ENCODE measurements at regions not wholly inside any gene's neighbourhood (a gene's known extent, or its start where the extent isn't known, plus 50 kb on each side); places are given as distances from the start of the nearest gene placed in this dataset.

- H3K9me3 ChIP-seq (ENCODE audit: control insufficient read depth, insufficient read depth, low read length): no peaks in the 10 kb centered on the region
- no peaks in the 10 kb centered on the region for H3K36me3 ChIP-seq (ENCODE audit: control insufficient read depth, insufficient read depth, low read length)
- H3K4me3 ChIP-seq (ENCODE audit: low read depth, low read length): no peak overlapping the region
- no peak overlapping the region for H3K27ac ChIP-seq (ENCODE audit: low read depth, low read length)
- no peaks in the 10 kb centered on the region for H3K4me1 ChIP-seq (ENCODE audit: control insufficient read depth, insufficient read depth, low read length)
- no peak for DNase-seq (ENCODE audit: low read depth in 4 of 6, low spot score in 6 of 6)
- H3K27me3 ChIP-seq (ENCODE audit: control insufficient read depth, insufficient read depth, low read length): no peaks in the 10 kb centered on the region
These were observed 488.6 kb downstream of the ACTL7B start for GRCh38 chr9:108367188-108367587.

GRCh38 chr9:108363311-108363710, 492.5 kb downstream of the ACTL7B start:
- DNase-seq (ENCODE audit: low read depth in 4 of 6, low spot score in 6 of 6): peak in 2 of 6 donors; percentile 59 to 69
- no peaks in the 10 kb centered on the region for H3K27me3 ChIP-seq (ENCODE audit: control insufficient read depth, insufficient read depth, low read length)
- no peaks in the 10 kb centered on the region for H3K9me3 ChIP-seq (ENCODE audit: control insufficient read depth, insufficient read depth, low read length)
- H3K4me1 ChIP-seq (ENCODE audit: control insufficient read depth, insufficient read depth, low read length): no peaks in the 10 kb centered on the region
- 13% methylated on average over 1 of the region's 1 CpG for WGBS (ENCODE audit: insufficient coverage)
- H3K27ac ChIP-seq (ENCODE audit: low read depth, low read length): no peak overlapping the region
- H3K36me3 ChIP-seq (ENCODE audit: control insufficient read depth, insufficient read depth, low read length): no peaks in the 10 kb centered on the region
- no peak overlapping the region for H3K4me3 ChIP-seq (ENCODE audit: low read depth, low read length)

GRCh38 chr9:108360304-108360703, 495.5 kb downstream of the ACTL7B start:
- H3K4me3 ChIP-seq (ENCODE audit: low read depth, low read length): no peak overlapping the region
- H3K36me3 ChIP-seq (ENCODE audit: control insufficient read depth, insufficient read depth, low read length): no peaks in the 10 kb centered on the region
- no peaks in the 10 kb centered on the region for H3K4me1 ChIP-seq (ENCODE audit: control insufficient read depth, insufficient read depth, low read length)
- no peaks in the 10 kb centered on the region for H3K9me3 ChIP-seq (ENCODE audit: control insufficient read depth, insufficient read depth, low read length)
- H3K27ac ChIP-seq (ENCODE audit: low read depth, low read length): no peak overlapping the region
- H3K27me3 ChIP-seq (ENCODE audit: control insufficient read depth, insufficient read depth, low read length): no peaks in the 10 kb centered on the region
- peak in 1 of 6 donors; percentile 8 for DNase-seq (ENCODE audit: low read depth in 4 of 6, low spot score in 6 of 6)
- WGBS (ENCODE audit: insufficient coverage): no CpG with 5 or more reads among the region's 3 CpGs

- no peak overlapping the region for H3K27ac ChIP-seq (ENCODE audit: low read depth, low read length)
- DNase-seq (ENCODE audit: low read depth in 4 of 6, low spot score in 6 of 6): no peak
- no CpG with 5 or more reads among the region's 2 CpGs for WGBS (ENCODE audit: insufficient coverage)
- H3K4me1 ChIP-seq (ENCODE audit: control insufficient read depth, insufficient read depth, low read length): no peaks in the 10 kb centered on the region
- no peaks in the 10 kb centered on the region for H3K9me3 ChIP-seq (ENCODE audit: control insufficient read depth, insufficient read depth, low read length)
- H3K27me3 ChIP-seq (ENCODE audit: control insufficient read depth, insufficient read depth, low read length): no peaks in the 10 kb centered on the region
- no peak overlapping the region for H3K4me3 ChIP-seq (ENCODE audit: low read depth, low read length)
- no peaks in the 10 kb centered on the region for H3K36me3 ChIP-seq (ENCODE audit: control insufficient read depth, insufficient read depth, low read length)
These were observed 499.0 kb downstream of the ACTL7B start for GRCh38 chr9:108356806-108357205.

- Histone ChIP-seq H3K27me3 (ENCODE audit: control insufficient read depth, insufficient read depth, low read length) (no peaks in the 10 kb centered on the region), H3K36me3 (ENCODE audit: control insufficient read depth, insufficient read depth, low read length) (no peaks in the 10 kb centered on the region), H3K4me3 (ENCODE audit: low read depth, low read length) (no peak overlapping the region), H3K27ac (ENCODE audit: low read depth, low read length) (no peak overlapping the region), H3K9me3 (ENCODE audit: control insufficient read depth, insufficient read depth, low read length) (no peaks in the 10 kb centered on the region), H3K4me1 (ENCODE audit: control insufficient read depth, insufficient read depth, low read length) (no peaks in the 10 kb centered on the region)
- 96% methylated on average over 4 of the region's 5 CpGs for whole genome bisulfite sequencing (ENCODE audit: insufficient coverage)
- no peak for DNase-seq (ENCODE audit: low read depth in 4 of 6, low spot score in 6 of 6)
These were observed 504.2 kb downstream of the ACTL7B start for GRCh38 chr9:108351571-108351970.

GRCh38 chr9:108347463-108348188, 508.2 kb downstream of the ACTL7B start:
- H3K4me1 ChIP-seq (ENCODE audit: control insufficient read depth, insufficient read depth, low read length): no peaks in the 10 kb centered on the region
- H3K27ac ChIP-seq (ENCODE audit: low read depth, low read length): no peak overlapping the region
- H3K4me3 ChIP-seq (ENCODE audit: low read depth, low read length): no peak overlapping the region
- no peaks in the 10 kb centered on the region for H3K27me3 ChIP-seq (ENCODE audit: control insufficient read depth, insufficient read depth, low read length)
- no peaks in the 10 kb centered on the region for H3K9me3 ChIP-seq (ENCODE audit: control insufficient read depth, insufficient read depth, low read length)
- H3K36me3 ChIP-seq (ENCODE audit: control insufficient read depth, insufficient read depth, low read length): no peaks in the 10 kb centered on the region
- WGBS (ENCODE audit: insufficient coverage): 90% methylated on average over 5 of the region's 9 CpGs
- no peak for DNase-seq (ENCODE audit: low read depth in 4 of 6, low spot score in 6 of 6)

GRCh38 chr9:108345826-108346225, 510.0 kb downstream of the ACTL7B start:
- H3K27me3 ChIP-seq (ENCODE audit: control insufficient read depth, insufficient read depth, low read length): no peaks in the 10 kb centered on the region
- no peaks in the 10 kb centered on the region for H3K36me3 ChIP-seq (ENCODE audit: control insufficient read depth, insufficient read depth, low read length)
- no CpG with 5 or more reads among the region's 3 CpGs for WGBS (ENCODE audit: insufficient coverage)
- no peaks in the 10 kb centered on the region for H3K4me1 ChIP-seq (ENCODE audit: control insufficient read depth, insufficient read depth, low read length)
- H3K4me3 ChIP-seq (ENCODE audit: low read depth, low read length): no peak overlapping the region
- H3K27ac ChIP-seq (ENCODE audit: low read depth, low read length): no peak overlapping the region
- DNase-seq (ENCODE audit: low read depth in 4 of 6, low spot score in 6 of 6): peak in 1 of 6 donors; percentile 31
- no peaks in the 10 kb centered on the region for H3K9me3 ChIP-seq (ENCODE audit: control insufficient read depth, insufficient read depth, low read length)

- no peaks in the 10 kb centered on the region for H3K4me1 ChIP-seq (ENCODE audit: control insufficient read depth, insufficient read depth, low read length)
- no peaks in the 10 kb centered on the region for H3K36me3 ChIP-seq (ENCODE audit: control insufficient read depth, insufficient read depth, low read length)
- H3K4me3 ChIP-seq (ENCODE audit: low read depth, low read length): no peak overlapping the region
- H3K27me3 ChIP-seq (ENCODE audit: control insufficient read depth, insufficient read depth, low read length): no peaks in the 10 kb centered on the region
- no peaks in the 10 kb centered on the region for H3K9me3 ChIP-seq (ENCODE audit: control insufficient read depth, insufficient read depth, low read length)
- no peak for DNase-seq (ENCODE audit: low read depth in 4 of 6, low spot score in 6 of 6)
- no peak overlapping the region for H3K27ac ChIP-seq (ENCODE audit: low read depth, low read length)
- no CpG with 5 or more reads among the region's 3 CpGs for WGBS (ENCODE audit: insufficient coverage)
These were observed 516.5 kb downstream of the ACTL7B start for GRCh38 chr9:108339251-108339650.

GRCh38 chr9:108336575-108336974, 519.2 kb downstream of the ACTL7B start:
- no peaks in the 10 kb centered on the region for H3K9me3 ChIP-seq (ENCODE audit: control insufficient read depth, insufficient read depth, low read length)
- H3K27ac ChIP-seq (ENCODE audit: low read depth, low read length): no peak overlapping the region
- WGBS (ENCODE audit: insufficient coverage): no CpG with 5 or more reads among the region's 2 CpGs
- H3K36me3 ChIP-seq (ENCODE audit: control insufficient read depth, insufficient read depth, low read length): no peaks in the 10 kb centered on the region
- no peak for DNase-seq (ENCODE audit: low read depth in 4 of 6, low spot score in 6 of 6)
- H3K4me3 ChIP-seq (ENCODE audit: low read depth, low read length): no peak overlapping the region
- no peaks in the 10 kb centered on the region for H3K4me1 ChIP-seq (ENCODE audit: control insufficient read depth, insufficient read depth, low read length)
- no peaks in the 10 kb centered on the region for H3K27me3 ChIP-seq (ENCODE audit: control insufficient read depth, insufficient read depth, low read length)

GRCh38 chr9:108333530-108333983, 522.2 kb downstream of the ACTL7B start:
- Histone ChIP-seq H3K36me3 (ENCODE audit: control insufficient read depth, insufficient read depth, low read length) (no peaks in the 10 kb centered on the region), H3K9me3 (ENCODE audit: control insufficient read depth, insufficient read depth, low read length) (no peaks in the 10 kb centered on the region), H3K4me1 (ENCODE audit: control insufficient read depth, insufficient read depth, low read length) (no peaks in the 10 kb centered on the region), H3K27ac (ENCODE audit: low read depth, low read length) (no peak overlapping the region), H3K27me3 (ENCODE audit: control insufficient read depth, insufficient read depth, low read length) (no peaks in the 10 kb centered on the region), H3K4me3 (ENCODE audit: low read depth, low read length) (no peak overlapping the region)
- 0% methylated on average over 1 of the region's 1 CpG for WGBS (ENCODE audit: insufficient coverage)
- peak in 2 of 6 donors; percentile 2 to 40 for DNase-seq (ENCODE audit: low read depth in 4 of 6, low spot score in 6 of 6)
